HS-27A (cell line): ENCODE measurements at regions not wholly inside any gene's neighbourhood (a gene's known extent, or its start where the extent isn't known, plus 50 kb on each side); places are given as distances from the start of the nearest gene placed in this dataset.
"Not testable (repeated sequence)": the region's sequence is repeated elsewhere in the genome, so short reads cannot be mapped to it uniquely, and the experiment has no call there.

Experiments used
- DNase-seq: peaks from one replicate; pipeline ENCODE4 v3.0.0-alpha.2; 2012; ENCODE audit warnings: low read depth, missing footprints

GRCh38 chr20:53748176-53748575, 154.5 kb upstream of the ZNF217 start:
- DNase-seq, result no peak

- no peak for DNase-seq
Observed at GRCh38 chr20:53743607-53744260, 150.1 kb upstream of the ZNF217 start.

GRCh38 chr20:53742685-53743081, 149.0 kb upstream of the ZNF217 start:
- DNase-seq, result no peak

- DNase-seq, result no peak
Observed at GRCh38 chr20:53741726-53742028, 148.0 kb upstream of the ZNF217 start.

- DNase-seq, result no peak
Observed at GRCh38 chr20:53739799-53740785, 146.5 kb upstream of the ZNF217 start.

- no peak for DNase-seq
Observed at GRCh38 chr20:53738945-53739798, 145.5 kb upstream of the ZNF217 start.

- no peak for DNase-seq
Observed at GRCh38 chr20:53738039-53738944, 144.7 kb upstream of the ZNF217 start.

GRCh38 chr20:53737396-53738038, 143.9 kb upstream of the ZNF217 start:
- DNase-seq, result no peak

GRCh38 chr20:53736757-53737395, 143.2 kb upstream of the ZNF217 start:
- DNase-seq, result no peak

GRCh38 chr20:53736122-53736756, 142.6 kb upstream of the ZNF217 start:
- no peak for DNase-seq

- peak; percentile 76 for DNase-seq
Observed at GRCh38 chr20:53735536-53736050, 142.0 kb upstream of the ZNF217 start.

- no peak for DNase-seq
Observed at GRCh38 chr20:53734006-53734688, 140.5 kb upstream of the ZNF217 start.

- DNase-seq, result no peak
Observed at GRCh38 chr20:53731595-53731994, 138.0 kb upstream of the ZNF217 start.

GRCh38 chr20:53728359-53728758, 134.7 kb upstream of the ZNF217 start:
- no peak for DNase-seq

- not testable (repeated sequence) for DNase-seq
Observed at GRCh38 chr20:53727239-53727638, 133.6 kb upstream of the ZNF217 start.

- DNase-seq, result no peak
Observed at GRCh38 chr20:53725575-53725970, 131.9 kb upstream of the ZNF217 start.

GRCh38 chr20:53723621-53724020, 130.0 kb upstream of the ZNF217 start:
- DNase-seq, result no peak

- no peak for DNase-seq
Observed at GRCh38 chr20:53723045-53723444, 129.4 kb upstream of the ZNF217 start.

GRCh38 chr20:53722515-53723036, 128.9 kb upstream of the ZNF217 start:
- DNase-seq, result no peak
